Adrenal gland (tissue), 9 donors: ENCODE measurements at regions not wholly inside any gene's neighbourhood (a gene's known extent, or its start where the extent isn't known, plus 50 kb on each side); places are given as distances from the start of the nearest gene placed in this dataset.
"Not testable (repeated sequence)": the region's sequence is repeated elsewhere in the genome, so short reads cannot be mapped to it uniquely, and the experiment has no call there.

Source experiments
- DNase-seq, 7 donors: peaks; one replicate each; pipeline ENCODE4 v3.0.0-alpha.2; 2019 to 2020
- H3K27ac ChIP-seq, 5 donors: fragments of 200-600 bp; sonication (generic) in 4 of 5; 1 replicate in 3 of 5; 2 replicates in 2 of 5; pipeline versions ENCODE4 v1.5.1 to v1.8.0; 2016 to 2020; ENCODE audit warnings: mild to moderate bottlenecking in 1 of 5
- H3K27me3 ChIP-seq: fragments of 200-600 bp; 2 replicates; pipeline ENCODE4 v1.8.0; 2021
- H3K36me3 ChIP-seq, 2 donors: fragments of 200-600 bp; replicated peaks in 1 of 2; 1 replicate in 1 of 2; 2 replicates in 1 of 2; pipeline versions ENCODE4 v1.5.1 to v1.8.0; 2018 to 2022
- H3K4me1 ChIP-seq, 2 donors: fragments of 200-600 bp; replicated peaks in 1 of 2; 1 replicate in 1 of 2; 2 replicates in 1 of 2; pipeline versions ENCODE4 v1.5.1 to v1.8.0; 2018 to 2021
- H3K4me3 ChIP-seq, 4 donors: fragments of 200-600 bp; sonication (generic) in 3 of 4; one replicate each; pipeline ENCODE4 v1.5.1; 2016 to 2018
- H3K9me3 ChIP-seq, 3 donors: fragments of 200-600 bp; sonication (generic) in 1 of 3; replicated peaks in 1 of 3; 1 replicate in 2 of 3; 2 replicates in 1 of 3; pipeline versions ENCODE4 v1.5.1 to v1.8.0; 2016 to 2021
- WGBS, 4 donors: extraction: QIAGEN DNeasy Blood & Tissue Kit in 2 of 4; methylation state at CpG; one replicate each; pipeline versions ENCODE4 v1.1.5 to v1.1.7; 2013 to 2017; 5-methylcytosine and 5-hydroxymethylcytosine counted together
- intact Hi-C, 2 donors: fragments of 100-400 bp; cut with DNase I; formaldehyde crosslinking; loops; one replicate each; pipeline versions ENCODE4 v1.14.1 to v1.15.0; 2022 to 2023
- donor health status: healthy with polysubstance abuse.
- donor health status: Bipolar disorder and iron deficiency.
- donor health status: DM: yes; HTN: yes; CAD: no.
- donor health status: DM: no; HTN: no; CAD: no.
- donor health status: DM: no; HTN: no; CAD: no.

DNA sequence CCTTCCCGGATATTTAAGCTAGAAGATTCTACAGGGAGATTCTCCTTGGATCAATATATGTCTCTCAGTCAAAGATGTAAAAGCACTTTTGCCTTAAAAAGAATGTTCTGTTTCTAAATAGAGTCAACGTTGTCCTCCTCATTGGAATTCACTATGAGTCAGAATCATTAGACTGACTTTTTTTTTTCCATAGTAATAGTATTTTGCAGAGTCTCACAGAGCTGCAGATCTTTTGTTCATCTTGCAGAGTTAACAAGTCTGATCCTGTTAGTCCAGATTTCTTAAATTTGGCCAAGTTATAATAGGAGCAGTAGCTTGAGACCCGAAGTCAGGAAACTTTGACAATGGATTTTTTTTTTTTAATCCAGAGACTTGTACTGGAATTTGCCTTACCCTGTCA, 103.0 kb downstream of the NSUN5 start:
- intact Hi-C loops, DNase-seq, H3K4me1 ChIP-seq, H3K27ac ChIP-seq, H3K4me3 ChIP-seq, H3K9me3 ChIP-seq, H3K36me3 ChIP-seq, H3K27me3 ChIP-seq: not testable (repeated sequence)
- whole genome bisulfite sequencing, 4 donors: 58 to 73% (median 68%) methylated on average over 1 of the region's 3 CpGs

DNA sequence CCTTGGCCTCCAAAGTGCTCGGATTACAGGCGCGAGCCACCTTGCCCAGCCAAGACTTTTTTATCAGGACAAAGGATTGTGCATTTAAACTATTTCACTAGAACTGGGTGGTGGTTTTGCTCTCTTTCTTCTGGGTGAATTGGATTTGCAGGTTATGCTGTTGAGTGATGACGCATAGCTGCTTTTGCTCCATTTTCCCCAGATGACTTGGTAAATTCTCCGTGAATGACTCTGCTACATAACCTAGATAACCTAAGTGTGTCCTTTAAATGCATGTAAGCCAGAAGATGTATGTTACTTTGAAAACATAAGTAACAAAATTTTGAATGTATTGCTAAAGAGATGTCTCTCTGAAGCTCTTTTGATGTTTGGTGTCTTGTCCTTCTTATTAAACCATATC, 103.7 kb downstream of the NSUN5 start:
- H3K4me1 ChIP-seq, intact Hi-C loops, H3K27ac ChIP-seq, H3K9me3 ChIP-seq, DNase-seq, H3K4me3 ChIP-seq, H3K27me3 ChIP-seq, H3K36me3 ChIP-seq: not testable (repeated sequence)
- WGBS, 4 donors: 68 to 91% (median 78%) methylated on average over 2 to 5 of the region's 5 CpGs

DNA sequence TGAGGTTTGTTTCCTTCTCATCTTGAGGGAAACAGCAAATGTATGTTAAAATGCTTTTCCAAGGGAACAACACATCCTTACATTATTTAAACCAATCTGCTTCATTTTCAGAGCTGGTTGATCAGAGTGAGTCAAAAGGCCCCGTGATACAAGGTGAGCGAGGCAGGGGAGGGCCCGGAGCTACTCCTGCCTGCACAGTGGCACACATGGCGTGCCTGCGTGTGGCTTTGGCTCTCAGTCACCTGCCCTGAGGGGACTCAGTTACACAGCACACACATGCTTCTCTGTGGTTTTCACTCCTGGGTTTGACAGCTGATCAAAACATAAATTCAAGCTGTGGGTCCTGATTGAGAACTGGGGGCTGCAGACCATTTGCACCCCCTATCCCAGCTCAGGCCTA, 105.3 kb downstream of the NSUN5 start:
- WGBS, 4 donors: 93 to 100% (median 95%) methylated on average over 3 to 5 of the region's 5 CpGs; no CpG with 5 or more reads in 1 of the 4 donors
- intact Hi-C loops, H3K4me3 ChIP-seq, H3K4me1 ChIP-seq, H3K27ac ChIP-seq, H3K27me3 ChIP-seq, DNase-seq, H3K9me3 ChIP-seq, H3K36me3 ChIP-seq: not testable (repeated sequence)

DNA sequence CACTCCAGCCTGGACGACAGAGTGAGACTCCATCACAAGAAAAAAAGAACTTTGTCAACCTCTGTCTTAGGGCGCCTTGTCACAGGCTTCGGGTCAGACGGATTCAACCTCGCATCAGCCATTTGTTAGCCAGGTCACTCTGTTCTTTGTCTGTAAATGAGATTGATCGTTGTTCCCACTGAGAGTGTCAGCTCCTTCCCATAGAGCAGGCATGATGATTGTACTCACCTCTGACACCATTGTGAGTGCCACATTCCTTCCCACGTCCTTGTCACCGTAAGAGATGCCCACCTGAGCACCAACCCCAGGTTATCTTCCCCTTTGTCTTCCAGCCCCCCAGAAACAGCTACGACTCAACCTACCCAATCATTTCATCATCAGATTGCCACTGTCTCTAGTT, 107.4 kb downstream of the NSUN5 start:
- DNase-seq: peak in 1 of 7 donors; percentile 2
- H3K36me3 ChIP-seq, H3K27ac ChIP-seq, H3K4me3 ChIP-seq, intact Hi-C loops, H3K27me3 ChIP-seq, H3K9me3 ChIP-seq, H3K4me1 ChIP-seq: not testable (repeated sequence)
- WGBS, 4 donors: 91 to 97% (median 94%) methylated on average over 4 to 9 of the region's 9 CpGs

DNA sequence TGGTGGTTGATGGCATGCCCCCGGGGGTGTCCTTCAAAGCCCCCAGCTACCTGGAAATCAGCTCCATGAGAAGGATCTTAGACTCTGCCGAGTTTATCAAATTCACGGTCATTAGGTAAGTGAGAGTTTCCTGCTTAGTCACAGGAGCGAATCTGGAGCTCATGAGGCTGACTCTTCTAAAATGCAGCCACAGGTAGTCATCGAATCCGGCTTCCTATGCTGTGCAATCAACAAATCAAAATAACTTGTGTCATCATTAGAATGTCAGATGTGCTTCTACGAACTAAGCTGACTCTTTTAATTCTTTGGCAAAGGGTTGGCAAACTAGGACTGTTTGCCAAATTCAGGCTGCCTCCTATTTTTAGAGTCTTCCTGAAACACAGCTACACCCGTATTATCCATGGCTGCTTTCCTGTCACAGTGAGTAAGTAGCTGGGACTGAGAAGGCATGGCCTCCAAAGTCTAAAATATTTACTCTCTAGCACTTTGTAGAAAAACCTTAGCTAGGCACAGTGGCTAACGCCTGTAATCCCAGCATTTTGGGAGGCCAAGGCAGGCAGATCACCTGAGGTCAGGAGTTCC, 108.0 kb downstream of the NSUN5 start:
- DNase-seq, intact Hi-C loops, H3K27me3 ChIP-seq, H3K9me3 ChIP-seq, H3K36me3 ChIP-seq, H3K4me3 ChIP-seq, H3K27ac ChIP-seq, H3K4me1 ChIP-seq: not testable (repeated sequence)
- WGBS, 4 donors: no CpG with 5 or more reads among the region's 9 CpGs

DNA sequence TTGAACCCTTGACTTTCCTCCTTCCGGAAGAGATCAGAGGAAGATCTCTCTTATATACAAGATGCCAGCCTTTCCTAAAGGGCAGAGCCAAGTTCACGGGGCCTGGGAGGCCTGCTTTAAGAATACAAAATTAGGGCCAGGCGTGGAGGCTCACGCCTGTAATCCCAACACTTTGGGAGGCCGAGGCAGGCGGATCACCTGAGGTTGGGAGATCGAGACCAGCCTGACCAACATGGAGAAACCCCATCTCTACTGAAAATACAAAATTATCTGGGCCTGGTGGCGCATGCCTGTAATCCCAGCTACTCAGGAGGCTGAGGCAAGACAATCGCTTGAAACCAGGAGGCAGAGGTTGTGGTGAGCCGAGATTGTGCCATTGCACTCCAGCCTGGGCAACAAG, 108.2 kb upstream of the SPDYE9 start:
- intact Hi-C loops: not testable (repeated sequence)
- WGBS, 4 donors: 86 to 98% (median 97%) methylated on average over 1 to 7 of the region's 10 CpGs

DNA sequence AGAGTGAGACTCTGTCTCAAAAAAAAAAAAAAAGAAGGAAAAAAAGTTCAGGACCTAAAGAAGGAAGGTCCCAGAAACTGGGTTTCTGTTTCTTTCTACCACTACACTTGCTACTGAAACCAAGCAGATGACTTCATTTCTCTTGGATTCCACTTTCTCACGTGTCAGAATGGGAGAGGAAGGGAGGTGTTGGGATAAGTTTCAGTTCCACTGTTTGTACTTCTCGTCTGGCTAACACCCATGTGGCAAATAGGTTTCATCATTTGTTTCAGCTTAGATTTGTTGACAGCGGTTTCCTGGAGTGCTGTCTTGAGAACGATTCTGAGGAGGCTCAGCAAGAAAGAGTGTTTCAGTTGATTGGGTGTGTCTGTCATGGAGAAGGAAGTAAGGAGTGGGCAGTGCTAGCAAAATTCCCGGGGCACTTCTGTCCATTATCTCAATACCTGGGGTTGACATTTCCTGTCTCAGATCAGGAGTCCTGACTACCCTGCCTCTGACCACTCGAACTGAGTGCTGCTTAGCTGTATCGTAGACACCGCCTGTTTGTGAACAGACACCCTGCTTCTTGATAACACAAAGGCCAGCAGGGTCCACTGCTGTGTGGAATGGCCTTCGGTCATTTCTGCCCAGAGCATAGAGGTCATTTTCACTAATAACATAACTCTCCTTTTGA, 104.8 kb upstream of the SPDYE9 start:
- H3K4me1 ChIP-seq, H3K27me3 ChIP-seq, H3K27ac ChIP-seq, H3K9me3 ChIP-seq, intact Hi-C loops, H3K4me3 ChIP-seq, H3K36me3 ChIP-seq, DNase-seq: not testable (repeated sequence)
- 69 to 87% methylated on average over 3 to 4 of the region's 9 CpGs; no CpG with 5 or more reads in 2 of the 4 donors for WGBS, 4 donors

More for the DNA sequence above, 108.2 kb upstream of the SPDYE9 start:
- H3K27ac ChIP-seq, H3K27me3 ChIP-seq, H3K4me1 ChIP-seq, H3K36me3 ChIP-seq, DNase-seq, H3K9me3 ChIP-seq, H3K4me3 ChIP-seq: not testable (repeated sequence)

DNA sequence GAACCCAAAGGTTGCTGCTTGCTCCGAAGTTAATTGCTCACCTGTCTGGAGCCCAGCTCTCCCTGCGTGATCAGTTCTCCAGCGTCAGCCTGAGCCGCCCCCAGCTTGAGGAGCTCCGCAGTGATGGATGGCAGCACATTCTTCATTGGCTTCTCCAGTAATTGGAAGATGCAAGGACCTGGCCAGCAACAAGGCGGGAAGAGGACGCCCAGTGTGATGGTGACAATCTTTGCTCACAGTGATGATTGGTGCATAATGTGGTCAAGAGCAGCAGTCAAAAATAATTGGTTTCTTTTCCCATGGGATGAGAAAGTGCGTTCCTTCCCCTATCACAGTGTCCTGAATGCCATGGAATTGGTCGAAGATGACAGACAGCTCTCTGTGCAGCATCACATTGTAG, 102.4 kb upstream of the SPDYE9 start:
- H3K27ac ChIP-seq, H3K9me3 ChIP-seq, H3K27me3 ChIP-seq, intact Hi-C loops, H3K4me1 ChIP-seq, H3K4me3 ChIP-seq, H3K36me3 ChIP-seq: not testable (repeated sequence)
- 92% methylated on average over 3 to 5 of the region's 9 CpGs; no CpG with 5 or more reads in 2 of the 4 donors for WGBS, 4 donors
- DNase-seq: peak in 1 of 7 donors; percentile 8

DNA sequence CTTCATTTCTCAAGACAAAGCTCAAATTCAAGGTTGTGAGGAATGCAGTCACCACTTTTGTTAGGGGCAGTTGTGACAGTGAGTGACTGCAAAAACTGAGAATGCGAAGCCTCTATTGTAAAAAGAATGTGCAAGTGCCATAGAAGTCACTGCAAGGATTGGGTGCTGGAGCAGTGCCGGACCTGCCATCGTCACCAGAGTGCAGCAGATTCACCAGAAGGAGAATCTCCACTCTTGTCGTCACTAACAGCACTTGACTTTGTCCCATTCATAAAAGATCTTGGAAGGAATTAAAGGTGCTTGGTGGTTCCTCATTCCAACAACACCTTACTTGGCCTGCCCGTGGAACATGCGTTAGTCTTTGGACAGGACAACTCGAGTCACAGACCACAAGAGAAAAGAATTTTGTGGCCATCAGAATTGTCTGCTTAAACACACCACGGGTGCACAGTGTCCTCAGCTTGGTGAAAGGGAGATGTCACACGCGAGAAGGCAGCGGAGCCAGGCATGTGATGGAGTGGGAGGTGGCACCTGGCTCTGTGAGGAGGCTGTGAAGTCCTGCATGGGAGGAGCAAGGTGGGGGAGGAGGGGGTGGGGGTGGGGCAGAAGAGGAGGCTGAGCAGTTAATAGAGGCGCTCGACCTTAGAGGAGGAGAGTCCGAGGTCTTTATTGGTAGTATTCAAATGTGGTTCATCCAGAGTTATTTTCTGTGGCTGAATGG, 100.9 kb upstream of the SPDYE9 start:
- H3K27ac ChIP-seq: not testable (repeated sequence)

DNA sequence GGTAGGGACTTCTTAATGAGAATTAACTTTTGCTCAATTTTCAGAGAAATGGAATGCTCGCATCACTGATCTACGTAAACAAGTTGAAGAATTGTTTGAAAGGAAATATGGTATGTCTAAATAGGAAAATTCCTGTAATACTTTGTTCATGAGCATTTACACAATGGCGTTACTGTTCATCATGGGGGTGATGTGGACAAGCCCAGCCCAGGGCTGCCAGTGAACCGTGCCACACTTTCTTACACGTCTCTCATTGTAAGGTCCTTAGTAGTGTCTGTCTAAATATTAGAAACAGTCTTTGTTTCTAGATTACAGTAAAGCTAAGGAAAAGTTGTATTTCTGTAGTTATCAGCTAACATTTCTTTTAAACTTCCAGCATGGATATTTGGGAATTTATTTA, 91.0 kb upstream of the SPDYE9 start:
- H3K4me1 ChIP-seq, intact Hi-C loops, H3K9me3 ChIP-seq, H3K36me3 ChIP-seq, H3K4me3 ChIP-seq, H3K27me3 ChIP-seq, DNase-seq, H3K27ac ChIP-seq: not testable (repeated sequence)
- no CpG with 5 or more reads among the region's 5 CpGs for WGBS, 4 donors

More for the DNA sequence above, 100.9 kb upstream of the SPDYE9 start:
- H3K36me3 ChIP-seq, DNase-seq, H3K4me3 ChIP-seq, H3K9me3 ChIP-seq, intact Hi-C loops, H3K4me1 ChIP-seq, H3K27me3 ChIP-seq: not testable (repeated sequence)
- no CpG with 5 or more reads among the region's 14 CpGs for WGBS, 4 donors

DNA sequence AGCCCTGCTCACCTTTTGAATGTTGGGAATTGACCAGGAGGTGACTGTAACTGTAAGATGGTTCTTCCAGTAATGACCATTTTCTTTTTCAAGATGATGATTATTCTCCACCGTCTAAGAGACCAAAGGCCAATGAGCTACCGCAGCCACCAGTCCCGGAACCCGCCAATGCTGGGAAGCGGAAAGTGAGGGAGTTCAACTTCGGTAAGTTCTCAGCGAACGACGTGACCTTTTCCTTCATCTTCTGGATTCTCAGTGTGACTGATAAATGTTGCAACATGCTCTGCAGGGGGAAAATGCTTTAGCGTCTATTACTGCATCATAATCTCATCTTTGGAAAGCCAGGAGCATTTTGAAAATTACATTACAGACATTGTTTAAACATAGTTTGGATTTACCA, 89.5 kb upstream of the SPDYE9 start:
- intact Hi-C loops, H3K9me3 ChIP-seq, DNase-seq, H3K36me3 ChIP-seq, H3K4me3 ChIP-seq, H3K27me3 ChIP-seq, H3K27ac ChIP-seq, H3K4me1 ChIP-seq: not testable (repeated sequence)
- no CpG with 5 or more reads among the region's 10 CpGs for WGBS, 4 donors
